Esophagus muscularis mucosa (tissue), 4 donors: ENCODE measurements at regions not wholly inside any gene's neighbourhood (a gene's known extent, or its start where the extent isn't known, plus 50 kb on each side); places are given as distances from the start of the nearest gene placed in this dataset.

Experiments used
- DNase-seq: peaks from one replicate; pipeline ENCODE4 v3.0.0-alpha.2; 2017; ENCODE audit errors: extremely low spot score
- H3K27ac ChIP-seq, 4 donors: fragments of 200-600 bp; sonication (generic); replicated peaks in 1 of 4; 1 replicate in 3 of 4; 2 replicates in 1 of 4; pipeline ENCODE4 v1.5.1; 2016 to 2019; ENCODE audit warnings: mild to moderate bottlenecking in 1 of 4
- H3K27me3 ChIP-seq, 4 donors: fragments of 200-600 bp; sonication (generic); one replicate each; pipeline versions ENCODE4 v1.5.1 to v1.6.0; 2016 to 2019
- H3K36me3 ChIP-seq, 4 donors: fragments of 200-600 bp; sonication (generic); one replicate each; pipeline ENCODE4 v1.5.1; 2016 to 2019
- H3K4me1 ChIP-seq, 4 donors: fragments of 200-600 bp; sonication (generic); one replicate each; pipeline ENCODE4 v1.5.1; 2016 to 2019
- H3K4me3 ChIP-seq, 4 donors: fragments of 200-600 bp; sonication (generic); 1 replicate in 2 of 4; 2 replicates in 2 of 4; pipeline ENCODE4 v1.5.1; 2016 to 2019; ENCODE audit warnings: mild to moderate bottlenecking in 4 of 4, moderate library complexity in 1 of 4
- H3K9me3 ChIP-seq, 4 donors: fragments of 200-600 bp; sonication (generic); 1 replicate in 3 of 4; 2 replicates in 1 of 4; pipeline ENCODE4 v1.5.1; 2016 to 2019
- POLR2AphosphoS5 ChIP-seq, 2 donors: sonication (generic); formaldehyde crosslinking; IDR thresholded peaks; one replicate each; pipeline ENCODE4 v1.6.1; 2017; ENCODE audit warnings: antibody characterized with exemption in 2 of 2
- WGBS: methylation state at CpG from one replicate; pipeline ENCODE4 v1.1.5; 2018; 5-methylcytosine and 5-hydroxymethylcytosine counted together
- intact Hi-C: fragments of 100-400 bp; cut with DNase I; formaldehyde crosslinking; loops from one replicate; pipeline ENCODE4 v1.15.1; 2023
- small RNA-seq, 3 donors: library from RNA; depleted of rRNA; stranded (forward); fragments of <200 nt; gene quantifications; one replicate each; pipeline ENCODE3, GENCODE V24; 2016

GRCh38 chrX:112896051-112896450 is 55.4 kb upstream of the AMOT start:
- peaks cover 0 to 5% (median 0%) of the 10 kb centered on the region in 4 donors for H3K27me3 ChIP-seq
- intact Hi-C loops = no loop called here
- 58% methylated on average over 1 of the region's 1 CpG for WGBS
- no peaks in the 10 kb centered on the region for H3K9me3 ChIP-seq
- no peak overlapping the region for H3K27ac ChIP-seq
- DNase-seq = no peak
- no peaks in the 10 kb centered on the region for H3K4me1 ChIP-seq
- no peak for TF ChIP-seq POLR2AphosphoS5 (IDR thresholded peaks at IDR 0.05)
- no peak overlapping the region for H3K4me3 ChIP-seq
- no peaks in the 10 kb centered on the region for H3K36me3 ChIP-seq

Small RNAs in the stretch of these regions (small RNA-seq; reads per million reads assigned to genes)
- gene AL031183.1 = 0 reads per million in 3 donors
- 0 reads per million in 3 donors for gene RF00012
- gene RF00088 = 0 reads per million in 3 donors
- 0 reads per million in 3 donors for gene RN7SL93P
- 0 reads per million in 3 donors for gene RNU1-57P
- gene RNU6-1015P = 0 reads per million in 3 donors
